Ovary (tissue), 7 donors: ENCODE measurements at regions not wholly inside any gene's neighbourhood (a gene's known extent, or its start where the extent isn't known, plus 50 kb on each side); places are given as distances from the start of the nearest gene placed in this dataset.
A peak's percentile ranks its signal among the peaks of the same experiment; 100 is the strongest.
"Not testable (repeated sequence)": the region's sequence is repeated elsewhere in the genome, so short reads cannot be mapped to it uniquely, and the experiment has no call there.

ENCODE experiments used
- DNase-seq, 5 donors: peaks; one replicate each; pipeline ENCODE4 v3.0.0-alpha.2; 2019 to 2020
- H3K27ac ChIP-seq, 2 donors: fragments of 200-600 bp; one replicate each; pipeline versions ENCODE4 v1.5.1 to v1.8.0; 2019 to 2022
- H3K27me3 ChIP-seq: fragments of 200-600 bp; one replicate; pipeline ENCODE4 v1.8.0; 2022
- H3K36me3 ChIP-seq: fragments of 200-600 bp; sonication (generic); one replicate; pipeline ENCODE4 v1.5.1; 2019
- H3K4me1 ChIP-seq: one replicate; pipeline ENCODE4 v1.8.1; 2013; ENCODE audit warnings: mild to moderate bottlenecking, moderate library complexity; ENCODE audit not compliant: insufficient read depth
- H3K4me3 ChIP-seq: fragments of 200-600 bp; sonication (generic); one replicate; pipeline ENCODE4 v1.5.1; 2017
- H3K9me3 ChIP-seq, 2 donors: fragments of 200-600 bp in 1 of 2; sonication (generic) in 1 of 2; one replicate each; pipeline versions ENCODE4 v1.5.1 to v1.8.1; 2013 to 2019; ENCODE audit warnings: mild to moderate bottlenecking in 1 of 2, moderate library complexity in 1 of 2
- CTCF ChIP-seq, 3 donors: fragments of 450-650 bp in 2 of 3; fragments of 200-600 bp in 1 of 3; IDR thresholded peaks; one replicate each; pipeline versions ENCODE4 v1.5.1 to v1.8.0; 2016 to 2022; ENCODE audit warnings: antibody characterized with exemption in 3 of 3, mild to moderate bottlenecking in 1 of 3
- EP300 ChIP-seq: sonication (generic); formaldehyde crosslinking; IDR thresholded peaks from one replicate; pipeline ENCODE4 v1.6.1; 2017; ENCODE audit warnings: antibody characterized with exemption
- POLR2A ChIP-seq: fragments of 450-650 bp; IDR thresholded peaks from one replicate; pipeline ENCODE4 v1.6.1; 2017; ENCODE audit warnings: antibody characterized with exemption, mild to moderate bottlenecking, moderate library complexity
- WGBS, 3 donors: extraction: QIAGEN DNeasy Blood & Tissue Kit in 1 of 3; methylation state at CpG; one replicate each; pipeline versions ENCODE4 v1.1.5 to v1.1.7; 2013 to 2017; 5-methylcytosine and 5-hydroxymethylcytosine counted together
- intact Hi-C, 4 donors: fragments of 100-400 bp; cut with DNase I; formaldehyde crosslinking; loops; one replicate each; pipeline versions ENCODE4 v1.11.0 to v1.15.1; 2022 to 2023
- donor health status: DM: no; HTN: no; CAD: no; lungs with moderate emphysema.
- donor health status: DM: no; HTN: no; CAD: no.
- donor health status: Bipolar disorder and iron deficiency.
- donor health status: DM: no; HTN: no; CAD: no.
- donor health status: DM: yes; HTN: yes; CAD: no.

- Histone ChIP-seq H3K4me3 (no peak overlapping the region), H3K27ac (no peak overlapping the region), H3K9me3 (peaks cover 0 to 6% of the 10 kb centered on the region in 2 donors), H3K27me3 (no peaks in the 10 kb centered on the region), H3K4me1 (no peaks in the 10 kb centered on the region), H3K36me3 (no peaks in the 10 kb centered on the region)
- intact Hi-C loops, result no loop called here
- peak in 2 of 5 donors; percentile 15 to 45 for DNase-seq
- TF ChIP-seq CTCF (IDR thresholded peaks at IDR 0.05) (no peak), EP300 (no peak), POLR2A (no peak)
- WGBS, 3 donors, result 40 to 56% (median 47%) methylated on average over 48 to 68 of the region's 68 CpGs
These were observed 2177.4 kb upstream of the DEFB115 start for GRCh38 chr20:29079769-29080690.

GRCh38 chr20:29081712-29082111 lies 2175.8 kb upstream of the DEFB115 start:
- H3K9me3 ChIP-seq, DNase-seq, H3K4me1 ChIP-seq, H3K27me3 ChIP-seq, intact Hi-C loops, H3K27ac ChIP-seq, H3K4me3 ChIP-seq, H3K36me3 ChIP-seq: not testable (repeated sequence)
- WGBS, 3 donors, result 0% methylated on average over 1 of the region's 1 CpG

- no peaks in the 10 kb centered on the region for H3K27me3 ChIP-seq
- 8 to 12% (median 9%) methylated on average over 1 of the region's 1 CpG for WGBS, 3 donors
- no peaks in the 10 kb centered on the region for H3K9me3 ChIP-seq
- no peak for DNase-seq
- intact Hi-C loops, result no loop called here
- H3K27ac ChIP-seq, result no peak overlapping the region
- H3K36me3 ChIP-seq, result no peaks in the 10 kb centered on the region
- no peak overlapping the region for H3K4me3 ChIP-seq
- TF ChIP-seq POLR2A, result no peak
- no peak for TF ChIP-seq EP300
- TF ChIP-seq CTCF (IDR thresholded peaks at IDR 0.05), result no peak
- no peaks in the 10 kb centered on the region for H3K4me1 ChIP-seq
These were observed 2171.8 kb upstream of the DEFB115 start for GRCh38 chr20:29085625-29086024.

DNA sequence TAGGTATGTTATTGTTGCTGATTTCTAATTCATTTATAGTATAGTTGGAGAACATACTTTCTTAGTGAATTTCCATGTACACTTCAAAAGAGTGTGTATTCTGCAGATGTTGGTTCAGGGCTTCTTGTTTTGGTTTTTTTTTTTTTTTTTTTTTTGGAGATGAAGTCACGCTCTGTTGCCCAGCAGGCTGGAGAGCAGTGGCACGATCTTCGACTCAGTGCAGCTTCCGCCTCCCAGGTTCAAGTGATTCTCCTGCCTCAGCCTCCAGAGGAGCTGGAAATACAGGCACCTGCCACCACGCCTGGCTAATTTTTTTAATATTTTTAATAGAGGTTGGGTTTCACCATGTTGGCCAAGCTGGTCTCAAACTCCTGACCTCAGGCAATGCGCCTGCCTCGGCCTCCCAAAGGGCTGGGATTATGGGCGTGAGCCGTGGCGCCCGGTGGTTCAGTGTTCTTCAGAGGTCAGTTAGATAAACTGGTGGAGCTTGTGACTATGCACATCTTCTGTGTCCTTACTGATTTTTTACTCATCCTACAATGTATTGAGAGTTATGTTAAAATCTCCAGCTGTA lies 2171.2 kb upstream of the DEFB115 start:
- not testable (repeated sequence) for H3K27ac ChIP-seq, DNase-seq
- WGBS, 3 donors, result 77 to 84% (median 82%) methylated on average over 11 of the region's 11 CpGs

GRCh38 chr20:29086938-29087337 lies 2170.5 kb upstream of the DEFB115 start:
- H3K27me3 ChIP-seq, result no peaks in the 10 kb centered on the region
- H3K36me3 ChIP-seq, result no peaks in the 10 kb centered on the region
- no peak overlapping the region for H3K27ac ChIP-seq
- intact Hi-C loops, result no loop called here
- WGBS, 3 donors, result 73 to 84% (median 79%) methylated on average over 2 of the region's 2 CpGs
- H3K9me3 ChIP-seq, result no peaks in the 10 kb centered on the region
- H3K4me1 ChIP-seq, result no peaks in the 10 kb centered on the region
- H3K4me3 ChIP-seq, result no peak overlapping the region
- no peak for DNase-seq
- TF ChIP-seq EP300, result no peak
- TF ChIP-seq CTCF (IDR thresholded peaks at IDR 0.05), result no peak
- TF ChIP-seq POLR2A, result no peak

More for the DNA sequence above, 2171.2 kb upstream of the DEFB115 start:
- H3K36me3 ChIP-seq, H3K4me1 ChIP-seq, intact Hi-C loops, H3K9me3 ChIP-seq, H3K4me3 ChIP-seq, H3K27me3 ChIP-seq: not testable (repeated sequence)

- DNase-seq, H3K36me3 ChIP-seq, H3K4me1 ChIP-seq, H3K9me3 ChIP-seq, H3K27me3 ChIP-seq, H3K27ac ChIP-seq, intact Hi-C loops, H3K4me3 ChIP-seq: not testable (repeated sequence)
- 51 to 81% (median 52%) methylated on average over 3 of the region's 3 CpGs for WGBS, 3 donors
These were observed 2169.6 kb upstream of the DEFB115 start for GRCh38 chr20:29087887-29088286.

- H3K27me3 ChIP-seq, H3K36me3 ChIP-seq, intact Hi-C loops, H3K9me3 ChIP-seq, H3K4me1 ChIP-seq, H3K4me3 ChIP-seq, DNase-seq, H3K27ac ChIP-seq: not testable (repeated sequence)
- 47 to 50% (median 48%) methylated on average over 2 of the region's 2 CpGs for WGBS, 3 donors
These were observed 2169.0 kb upstream of the DEFB115 start for GRCh38 chr20:29088472-29088871.

- 41 to 49% (median 43%) methylated on average over 3 of the region's 3 CpGs for WGBS, 3 donors
- H3K9me3 ChIP-seq, H3K27ac ChIP-seq, H3K4me3 ChIP-seq, H3K4me1 ChIP-seq, DNase-seq, H3K36me3 ChIP-seq, intact Hi-C loops, H3K27me3 ChIP-seq: not testable (repeated sequence)
These were observed 2168.1 kb upstream of the DEFB115 start for GRCh38 chr20:29089409-29089808.

- H3K27me3 ChIP-seq, H3K36me3 ChIP-seq, H3K4me3 ChIP-seq, DNase-seq, H3K9me3 ChIP-seq, H3K27ac ChIP-seq, intact Hi-C loops, H3K4me1 ChIP-seq: not testable (repeated sequence)
These were observed 2163.5 kb upstream of the DEFB115 start for GRCh38 chr20:29093958-29094357.
